SK-N-SH treated with all-trans-retinoic acid at 6 μM for 48 hours (cell line): ENCODE measurements at regions not wholly inside any gene's neighbourhood (a gene's known extent, or its start where the extent isn't known, plus 50 kb on each side); places are given as distances from the start of the nearest gene placed in this dataset.

Experiments
- ATAC-seq: fragments of 200-7000 bp; cut with Tn5 transposase; 3 replicates; pipeline ENCODE4 v1.9.1; 2020; ENCODE audit warnings: mild to moderate bottlenecking, moderate library complexity
- ARNTL ChIP-seq: fragments of 450-650 bp; formaldehyde crosslinking; IDR thresholded peaks from 2 replicates; pipeline ENCODE4 v1.5.0; 2020; ENCODE audit warnings: low read depth, mild to moderate bottlenecking, moderate library complexity, borderline replicate concordance
- BACH2 ChIP-seq: fragments of 250-450 bp; sonication (Bioruptor Pico); IDR thresholded peaks from 2 replicates; pipeline ENCODE4 v1.9.0; 2021; ENCODE audit warnings: mild to moderate bottlenecking, borderline replicate concordance
- CREB5 ChIP-seq: fragments of 250-450 bp; sonication (Bioruptor Pico); IDR thresholded peaks from 2 replicates; pipeline ENCODE4 v1.5.1; 2020; ENCODE audit warnings: low read depth, mild to moderate bottlenecking, moderate library complexity
- CSDC2 ChIP-seq: fragments of 250-450 bp; sonication (Bioruptor Pico); IDR thresholded peaks from 2 replicates; pipeline ENCODE4 v1.5.0; 2020; ENCODE audit warnings: mild to moderate bottlenecking, moderate library complexity
- ESRRG ChIP-seq: fragments of 250-450 bp; sonication (Bioruptor Pico); IDR thresholded peaks from 2 replicates; pipeline ENCODE4 v1.6.1; 2021; ENCODE audit warnings: mild to moderate bottlenecking
- GLIS3 ChIP-seq: fragments of 250-450 bp; sonication (Bioruptor Pico); IDR thresholded peaks from 2 replicates; pipeline ENCODE4 v1.5.0; 2020; ENCODE audit warnings: mild to moderate bottlenecking, moderate library complexity
- ISL1 ChIP-seq: fragments of 250-450 bp; sonication (Bioruptor Pico); IDR thresholded peaks from 2 replicates; pipeline ENCODE4 v2.1.2; 2022; ENCODE audit warnings: mild to moderate bottlenecking, moderate library complexity
- OSR1 ChIP-seq: fragments of 250-450 bp; sonication (Bioruptor Pico); IDR thresholded peaks from 2 replicates; pipeline ENCODE4 v1.8.0; 2022; ENCODE audit warnings: moderate library complexity, mild to moderate bottlenecking, inconsistent platforms
- POU6F1 ChIP-seq: fragments of 250-450 bp; sonication (Bioruptor Pico); IDR thresholded peaks from 2 replicates; pipeline ENCODE4 v1.8.0; 2021; ENCODE audit warnings: low read depth, mild to moderate bottlenecking, moderate library complexity, borderline replicate concordance
- RARB ChIP-seq: fragments of 250-450 bp; sonication (Bioruptor Pico); IDR thresholded peaks from 2 replicates; pipeline ENCODE4 v1.8.0; 2021; ENCODE audit warnings: mild to moderate bottlenecking, moderate library complexity
- SNAI2 ChIP-seq: fragments of 250-450 bp; sonication (Bioruptor Pico); IDR thresholded peaks from 2 replicates; pipeline ENCODE4 v1.5.0; 2020; ENCODE audit warnings: mild to moderate bottlenecking, moderate library complexity
- TCF4 ChIP-seq: fragments of 250-450 bp; sonication (Bioruptor Pico); IDR thresholded peaks from 2 replicates; pipeline ENCODE4 v1.8.0; 2021; ENCODE audit warnings: mild to moderate bottlenecking, moderate library complexity, borderline replicate concordance
- TOX ChIP-seq: fragments of 250-450 bp; sonication (Bioruptor Pico); IDR thresholded peaks from 2 replicates; pipeline ENCODE4 v1.8.0; 2021; ENCODE audit warnings: mild to moderate bottlenecking, moderate library complexity, borderline replicate concordance
- ZFP3 ChIP-seq: fragments of 250-450 bp; sonication (Bioruptor Pico); IDR thresholded peaks from 2 replicates; pipeline ENCODE4 v1.5.0; 2020; ENCODE audit warnings: mild to moderate bottlenecking, moderate library complexity
- ZFP30 ChIP-seq: fragments of 450-650 bp; formaldehyde crosslinking; IDR thresholded peaks from 2 replicates; pipeline ENCODE4 v1.5.0; 2022; ENCODE audit warnings: mild to moderate bottlenecking, moderate library complexity
- ZNF565 ChIP-seq: fragments of 450-650 bp; formaldehyde crosslinking; conservative IDR thresholded peaks from 2 replicates; pipeline ENCODE4 v1.5.0; 2020; ENCODE audit warnings: low read depth, mild to moderate bottlenecking, moderate library complexity
- ZNF70 ChIP-seq: fragments of 450-650 bp; formaldehyde crosslinking; IDR thresholded peaks from 2 replicates; pipeline ENCODE4 v1.5.0; 2020; ENCODE audit warnings: mild to moderate bottlenecking, moderate library complexity
- TF ChIP-seq, protein P1 (sequence below): fragments of 250-450 bp; sonication (Bioruptor Pico); IDR thresholded peaks from 2 replicates; pipeline ENCODE4 v1.5.1; 2021; ENCODE audit warnings: mild to moderate bottlenecking, moderate library complexity
- TF ChIP-seq, protein P2 (sequence below): fragments of 250-450 bp; sonication (Bioruptor Pico); IDR thresholded peaks from 2 replicates; pipeline ENCODE4 v1.8.0; 2020; ENCODE audit warnings: mild to moderate bottlenecking, moderate library complexity, borderline replicate concordance
- TF ChIP-seq, protein P3 (sequence below): fragments of 250-450 bp; sonication (Bioruptor Pico); IDR thresholded peaks from 2 replicates; pipeline ENCODE4 v1.5.0; 2020; ENCODE audit warnings: mild to moderate bottlenecking, moderate library complexity

GRCh38 chr2:121860758-121861227, 105.3 kb downstream of the TSN start (continued):
- TF ChIP-seq, protein P1, sequence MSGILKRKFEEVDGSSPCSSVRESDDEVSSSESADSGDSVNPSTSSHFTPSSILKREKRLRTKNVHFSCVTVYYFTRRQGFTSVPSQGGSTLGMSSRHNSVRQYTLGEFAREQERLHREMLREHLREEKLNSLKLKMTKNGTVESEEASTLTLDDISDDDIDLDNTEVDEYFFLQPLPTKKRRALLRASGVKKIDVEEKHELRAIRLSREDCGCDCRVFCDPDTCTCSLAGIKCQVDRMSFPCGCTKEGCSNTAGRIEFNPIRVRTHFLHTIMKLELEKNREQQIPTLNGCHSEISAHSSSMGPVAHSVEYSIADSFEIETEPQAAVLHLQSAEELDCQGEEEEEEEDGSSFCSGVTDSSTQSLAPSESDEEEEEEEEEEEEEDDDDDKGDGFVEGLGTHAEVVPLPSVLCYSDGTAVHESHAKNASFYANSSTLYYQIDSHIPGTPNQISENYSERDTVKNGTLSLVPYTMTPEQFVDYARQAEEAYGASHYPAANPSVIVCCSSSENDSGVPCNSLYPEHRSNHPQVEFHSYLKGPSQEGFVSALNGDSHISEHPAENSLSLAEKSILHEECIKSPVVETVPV (CRISPR knock-in tag): no peak
- TF ChIP-seq BACH2 (CRISPR knock-in tag) (no peak), ESRRG (CRISPR knock-in tag) (no peak), TCF4 (CRISPR knock-in tag) (no peak), ZFP3 (CRISPR knock-in tag) (no peak), SNAI2 (CRISPR knock-in tag) (no peak), GLIS3 (no peak)

GRCh38 chr2:121862286-121862685, 106.8 kb downstream of the TSN start:
- no peak for ATAC-seq
- TF ChIP-seq SNAI2 (CRISPR knock-in tag) (no peak), ZNF565 (no peak)

GRCh38 chr2:121865914-121866313, 110.5 kb downstream of the TSN start:
- no peak for ATAC-seq
- TF ChIP-seq CSDC2 (CRISPR knock-in tag) (no peak), ZFP30 (no peak), CREB5 (no peak), ESRRG (CRISPR knock-in tag) (no peak), RARB (CRISPR knock-in tag) (no peak), ZNF565 (no peak), TOX (CRISPR knock-in tag) (no peak), OSR1 (no peak), TCF4 (CRISPR knock-in tag) (no peak), ISL1 (no peak), ZFP3 (CRISPR knock-in tag) (no peak)
- TF ChIP-seq, protein P2, sequence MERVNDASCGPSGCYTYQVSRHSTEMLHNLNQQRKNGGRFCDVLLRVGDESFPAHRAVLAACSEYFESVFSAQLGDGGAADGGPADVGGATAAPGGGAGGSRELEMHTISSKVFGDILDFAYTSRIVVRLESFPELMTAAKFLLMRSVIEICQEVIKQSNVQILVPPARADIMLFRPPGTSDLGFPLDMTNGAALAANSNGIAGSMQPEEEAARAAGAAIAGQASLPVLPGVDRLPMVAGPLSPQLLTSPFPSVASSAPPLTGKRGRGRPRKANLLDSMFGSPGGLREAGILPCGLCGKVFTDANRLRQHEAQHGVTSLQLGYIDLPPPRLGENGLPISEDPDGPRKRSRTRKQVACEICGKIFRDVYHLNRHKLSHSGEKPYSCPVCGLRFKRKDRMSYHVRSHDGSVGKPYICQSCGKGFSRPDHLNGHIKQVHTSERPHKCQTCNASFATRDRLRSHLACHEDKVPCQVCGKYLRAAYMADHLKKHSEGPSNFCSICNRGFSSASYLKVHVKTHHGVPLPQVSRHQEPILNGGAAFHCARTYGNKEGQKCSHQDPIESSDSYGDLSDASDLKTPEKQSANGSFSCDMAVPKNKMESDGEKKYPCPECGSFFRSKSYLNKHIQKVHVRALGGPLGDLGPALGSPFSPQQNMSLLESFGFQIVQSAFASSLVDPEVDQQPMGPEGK (CRISPR knock-in tag): no peak

DNA sequence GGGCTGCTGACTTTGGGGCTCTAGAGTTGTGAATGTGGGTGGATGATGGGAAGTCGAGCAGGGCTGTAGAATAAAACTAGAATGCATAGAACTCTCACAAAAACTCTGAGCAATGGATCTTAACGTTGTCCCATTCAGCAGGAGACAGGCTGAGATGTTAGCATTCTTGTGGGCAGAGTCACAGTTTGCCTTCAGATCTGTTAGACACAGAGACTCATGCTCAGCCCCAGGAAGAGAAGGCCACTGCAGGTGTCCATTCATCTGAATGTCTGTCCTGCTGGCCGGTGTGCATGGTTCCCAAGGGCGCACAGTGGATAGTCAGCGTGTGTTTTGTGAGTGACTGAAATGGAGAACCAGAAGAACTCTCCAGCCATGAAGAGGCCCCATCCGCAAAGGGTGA, 111.3 kb downstream of the TSN start:
- TF ChIP-seq OSR1: no peak
- TF ChIP-seq ZNF70 (CRISPR knock-in tag): no peak

GRCh38 chr2:121868652-121869051, 113.2 kb downstream of the TSN start:
- TF ChIP-seq ESRRG (CRISPR knock-in tag) (no peak), ARNTL (no peak), POU6F1 (CRISPR knock-in tag) (no peak), OSR1 (no peak), ZFP30 (no peak), ZNF70 (CRISPR knock-in tag) (no peak)
- TF ChIP-seq, protein P3, sequence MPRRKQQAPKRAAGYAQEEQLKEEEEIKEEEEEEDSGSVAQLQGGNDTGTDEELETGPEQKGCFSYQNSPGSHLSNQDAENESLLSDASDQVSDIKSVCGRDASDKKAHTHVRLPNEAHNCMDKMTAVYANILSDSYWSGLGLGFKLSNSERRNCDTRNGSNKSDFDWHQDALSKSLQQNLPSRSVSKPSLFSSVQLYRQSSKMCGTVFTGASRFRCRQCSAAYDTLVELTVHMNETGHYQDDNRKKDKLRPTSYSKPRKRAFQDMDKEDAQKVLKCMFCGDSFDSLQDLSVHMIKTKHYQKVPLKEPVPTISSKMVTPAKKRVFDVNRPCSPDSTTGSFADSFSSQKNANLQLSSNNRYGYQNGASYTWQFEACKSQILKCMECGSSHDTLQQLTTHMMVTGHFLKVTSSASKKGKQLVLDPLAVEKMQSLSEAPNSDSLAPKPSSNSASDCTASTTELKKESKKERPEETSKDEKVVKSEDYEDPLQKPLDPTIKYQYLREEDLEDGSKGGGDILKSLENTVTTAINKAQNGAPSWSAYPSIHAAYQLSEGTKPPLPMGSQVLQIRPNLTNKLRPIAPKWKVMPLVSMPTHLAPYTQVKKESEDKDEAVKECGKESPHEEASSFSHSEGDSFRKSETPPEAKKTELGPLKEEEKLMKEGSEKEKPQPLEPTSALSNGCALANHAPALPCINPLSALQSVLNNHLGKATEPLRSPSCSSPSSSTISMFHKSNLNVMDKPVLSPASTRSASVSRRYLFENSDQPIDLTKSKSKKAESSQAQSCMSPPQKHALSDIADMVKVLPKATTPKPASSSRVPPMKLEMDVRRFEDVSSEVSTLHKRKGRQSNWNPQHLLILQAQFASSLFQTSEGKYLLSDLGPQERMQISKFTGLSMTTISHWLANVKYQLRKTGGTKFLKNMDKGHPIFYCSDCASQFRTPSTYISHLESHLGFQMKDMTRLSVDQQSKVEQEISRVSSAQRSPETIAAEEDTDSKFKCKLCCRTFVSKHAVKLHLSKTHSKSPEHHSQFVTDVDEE (CRISPR knock-in tag): no peak
- TF ChIP-seq, protein P1 (CRISPR knock-in tag): no peak
- no peak for ATAC-seq

More for the DNA sequence above, 111.3 kb downstream of the TSN start:
- no peak for ATAC-seq
